Sciatic nerve (tissue), 2 donors: ENCODE measurements at regions not wholly inside any gene's neighbourhood (a gene's known extent, or its start where the extent isn't known, plus 50 kb on each side); places are given as distances from the start of the nearest gene placed in this dataset.

ENCODE experiments used
- ATAC-seq: fragments of 200-7000 bp; cut with Tn5 transposase; one replicate; pipeline ENCODE4 v1.9.1; 2020; ENCODE audit warnings: mild to moderate bottlenecking, moderate library complexity
- DNase-seq: peaks from one replicate; pipeline ENCODE4 v3.0.0-alpha.2; 2020; ENCODE audit warnings: low spot score
- intact Hi-C: fragments of 100-400 bp; cut with DNase I; formaldehyde crosslinking; loops from one replicate; pipeline ENCODE4 v1.14.2; 2022
- donor health status: DM: no; HTN: no; CAD: no.
- donor health status: DM: no; HTN: no; CAD: no.

- DNase-seq: peak; percentile 57
- no peak for ATAC-seq
- intact Hi-C loops: no loop called here
These were observed 176.6 kb upstream of the POU3F2 start for GRCh38 chr6:98657764-98658163.

GRCh38 chr6:98669371-98669770 lies 165.0 kb upstream of the POU3F2 start:
- ATAC-seq (no peak), DNase-seq (no peak)
- intact Hi-C loops: no loop called here

- intact Hi-C loops: no loop called here
- ATAC-seq: no peak
- DNase-seq: no peak
These were observed 164.2 kb upstream of the POU3F2 start for GRCh38 chr6:98670045-98670746.

- no peak for DNase-seq
- no peak for ATAC-seq
- intact Hi-C loops: no loop called here
These were observed 161.5 kb upstream of the POU3F2 start for GRCh38 chr6:98672681-98673475.

GRCh38 chr6:98678481-98678880 lies 155.9 kb upstream of the POU3F2 start:
- intact Hi-C loops: no loop called here
- ATAC-seq (no peak), DNase-seq (no peak)

- intact Hi-C loops: no loop called here
- no peak for ATAC-seq
These were observed 148.3 kb upstream of the POU3F2 start for GRCh38 chr6:98686008-98686601.

GRCh38 chr6:98687752-98688151 lies 146.6 kb upstream of the POU3F2 start:
- no peak for DNase-seq
- no peak for ATAC-seq
- intact Hi-C loops: no loop called here

More at GRCh38 chr6:98686008-98686601, 148.3 kb upstream of the POU3F2 start:
- DNase-seq: no peak

GRCh38 chr6:98695091-98695801 lies 139.1 kb upstream of the POU3F2 start:
- ATAC-seq: no peak
- intact Hi-C loops: no loop called here

GRCh38 chr6:98711380-98711779 lies 123.0 kb upstream of the POU3F2 start:
- DNase-seq: no peak
- intact Hi-C loops: no loop called here
- ATAC-seq: no peak

More at GRCh38 chr6:98695091-98695801, 139.1 kb upstream of the POU3F2 start:
- DNase-seq: no peak

- intact Hi-C loops: no loop called here
- ATAC-seq: no peak
- DNase-seq: no peak
These were observed 118.0 kb upstream of the POU3F2 start for GRCh38 chr6:98716341-98716740.

- ATAC-seq (no peak), DNase-seq (no peak)
- intact Hi-C loops: no loop called here
These were observed 117.0 kb upstream of the POU3F2 start for GRCh38 chr6:98717322-98717877.

- DNase-seq: no peak
- intact Hi-C loops: no loop called here
- ATAC-seq: no peak
These were observed 116.4 kb upstream of the POU3F2 start for GRCh38 chr6:98717988-98718387.

- intact Hi-C loops: no loop called here
- no peak for DNase-seq
- ATAC-seq: no peak
These were observed 109.8 kb upstream of the POU3F2 start for GRCh38 chr6:98724537-98724936.

- DNase-seq: no peak
- intact Hi-C loops: no loop called here
- no peak for ATAC-seq
These were observed 87.1 kb upstream of the POU3F2 start for GRCh38 chr6:98747273-98747672.

GRCh38 chr6:98747960-98748359 lies 86.4 kb upstream of the POU3F2 start:
- no peak for ATAC-seq
- intact Hi-C loops: no loop called here
- DNase-seq: no peak

- ATAC-seq (no peak), DNase-seq (no peak)
- intact Hi-C loops: no loop called here
These were observed 74.9 kb upstream of the POU3F2 start for GRCh38 chr6:98759459-98759858.

GRCh38 chr6:98764373-98764911 lies 69.9 kb upstream of the POU3F2 start:
- DNase-seq (no peak), ATAC-seq (no peak)
- intact Hi-C loops: no loop called here

- DNase-seq: no peak
- no peak for ATAC-seq
- intact Hi-C loops: no loop called here
These were observed 64.8 kb upstream of the POU3F2 start for GRCh38 chr6:98769546-98769945.

GRCh38 chr6:98775205-98775604 lies 59.2 kb upstream of the POU3F2 start:
- DNase-seq (no peak), ATAC-seq (no peak)
- intact Hi-C loops: no loop called here
